ENCODE measurements at regions not wholly inside any gene's neighbourhood (a gene's known extent, or its start where the extent isn't known, plus 50 kb on each side); places are given as distances from the start of the nearest gene placed in this dataset.
"Not testable (repeated sequence)": the region's sequence is repeated elsewhere in the genome, so short reads cannot be mapped to it uniquely, and the experiment has no call there.

- no peak for DNase-seq
These were observed 93.2 kb downstream of the ZNF680 start for GRCh38 chr7:64469673-64470072.

- DNase-seq = no peak
These were observed 97.3 kb downstream of the ZNF680 start for GRCh38 chr7:64465551-64465950.

DNA sequence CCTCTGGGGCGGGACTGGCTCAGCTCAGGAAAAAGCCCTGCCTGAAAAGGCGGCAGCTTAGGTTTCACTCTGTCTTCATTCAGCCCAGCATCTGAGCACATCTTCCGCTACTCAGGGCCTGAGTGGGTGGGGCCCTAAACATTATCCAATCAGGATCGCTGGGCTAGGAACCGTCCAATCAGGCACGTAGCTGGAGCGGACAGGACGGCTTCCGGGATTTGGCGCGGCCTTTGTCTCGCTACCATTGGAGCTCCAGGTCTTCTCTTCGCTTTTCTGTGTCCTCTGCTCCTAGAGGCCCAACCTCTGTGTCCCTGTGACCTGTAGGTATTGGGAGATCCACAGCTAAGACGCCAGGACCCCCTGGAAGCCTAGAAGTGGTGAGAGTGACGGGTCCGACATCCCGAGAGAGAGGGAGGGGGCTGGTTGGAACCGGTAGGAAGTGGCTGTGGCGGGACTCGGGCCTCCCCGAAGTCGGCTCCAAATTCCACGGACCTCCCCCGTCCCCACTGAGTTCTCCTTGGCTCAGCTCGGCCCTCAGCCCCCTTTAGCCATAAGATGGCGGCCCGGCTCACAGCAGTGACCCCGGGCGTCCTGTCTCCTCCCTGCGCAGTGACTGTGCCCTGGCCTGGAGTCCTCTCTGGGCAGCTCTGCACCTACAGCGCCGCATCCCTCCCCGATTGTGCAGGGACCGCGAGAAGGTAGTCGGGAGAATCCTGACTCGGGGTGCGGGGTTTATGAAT lies 99.1 kb downstream of the ZNF680 start:
- peak in 2 of 5 experiments; percentile 4 to 27 for DNase-seq

GRCh38 chr7:64459858-64460257 lies 103.0 kb downstream of the ZNF680 start:
- not testable (repeated sequence) for DNase-seq

DNA sequence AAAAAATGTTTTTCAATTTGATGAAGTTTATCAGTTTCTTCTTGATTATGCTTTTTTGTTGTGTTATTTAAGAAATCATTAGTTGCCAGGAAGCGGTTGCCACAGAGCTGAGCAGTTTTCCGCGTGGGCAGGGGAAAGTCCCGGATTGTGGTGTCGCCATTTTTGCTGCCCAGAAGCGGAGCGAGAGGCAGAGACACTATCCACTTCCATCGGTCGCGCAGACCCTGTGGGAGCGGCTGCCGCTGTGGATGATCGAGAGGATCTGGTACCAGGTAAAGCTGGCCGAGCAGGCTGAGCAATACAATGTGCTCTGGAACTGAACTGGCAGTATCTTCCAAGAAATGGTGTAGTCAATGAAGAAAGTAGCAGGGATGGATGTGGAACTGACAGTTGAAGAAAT lies 119.8 kb downstream of the ZNF736 start:
- no peak for DNase-seq

DNA sequence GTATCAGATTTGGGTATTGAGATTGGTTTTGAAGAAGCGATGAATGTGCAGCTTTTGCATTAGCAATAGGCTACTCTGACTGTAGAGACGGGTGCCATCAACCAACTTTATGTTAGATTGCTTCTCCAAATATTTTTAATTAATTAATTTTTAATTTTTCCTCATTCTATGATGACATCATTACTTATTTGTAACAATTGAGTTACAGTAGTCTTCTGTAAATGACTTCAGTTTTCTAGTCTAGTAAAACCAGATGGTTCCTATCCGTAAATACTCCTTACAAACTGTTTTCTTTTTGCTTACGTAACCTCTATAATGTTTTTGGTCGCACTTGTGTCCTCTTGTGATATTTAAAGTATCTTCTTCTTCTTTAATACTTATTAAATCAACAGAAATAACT lies 118.1 kb downstream of the ZNF736 start:
- no peak for DNase-seq

GRCh38 chr7:64429232-64429631 lies 115.5 kb downstream of the ZNF736 start:
- DNase-seq = no peak

GRCh38 chr7:64425436-64425835 lies 111.7 kb downstream of the ZNF736 start:
- not testable (repeated sequence) for DNase-seq

GRCh38 chr7:64407148-64407547 lies 93.4 kb downstream of the ZNF736 start:
- DNase-seq = no peak
